VCaP (cell line): ENCODE measurements at regions not wholly inside any gene's neighbourhood (a gene's known extent, or its start where the extent isn't known, plus 50 kb on each side); places are given as distances from the start of the nearest gene placed in this dataset.

ENCODE experiments used
- H3K27ac ChIP-seq: fragments of 450-650 bp; 2 replicates; pipeline ENCODE4 v1.5.1; 2017
- TF ChIP-seq, protein P1 (sequence below): fragments of 450-650 bp; conservative IDR thresholded peaks from 2 replicates; pipeline ENCODE4 v1.5.1; 2017; ENCODE audit warnings: mild to moderate bottlenecking, moderate library complexity

DNA sequence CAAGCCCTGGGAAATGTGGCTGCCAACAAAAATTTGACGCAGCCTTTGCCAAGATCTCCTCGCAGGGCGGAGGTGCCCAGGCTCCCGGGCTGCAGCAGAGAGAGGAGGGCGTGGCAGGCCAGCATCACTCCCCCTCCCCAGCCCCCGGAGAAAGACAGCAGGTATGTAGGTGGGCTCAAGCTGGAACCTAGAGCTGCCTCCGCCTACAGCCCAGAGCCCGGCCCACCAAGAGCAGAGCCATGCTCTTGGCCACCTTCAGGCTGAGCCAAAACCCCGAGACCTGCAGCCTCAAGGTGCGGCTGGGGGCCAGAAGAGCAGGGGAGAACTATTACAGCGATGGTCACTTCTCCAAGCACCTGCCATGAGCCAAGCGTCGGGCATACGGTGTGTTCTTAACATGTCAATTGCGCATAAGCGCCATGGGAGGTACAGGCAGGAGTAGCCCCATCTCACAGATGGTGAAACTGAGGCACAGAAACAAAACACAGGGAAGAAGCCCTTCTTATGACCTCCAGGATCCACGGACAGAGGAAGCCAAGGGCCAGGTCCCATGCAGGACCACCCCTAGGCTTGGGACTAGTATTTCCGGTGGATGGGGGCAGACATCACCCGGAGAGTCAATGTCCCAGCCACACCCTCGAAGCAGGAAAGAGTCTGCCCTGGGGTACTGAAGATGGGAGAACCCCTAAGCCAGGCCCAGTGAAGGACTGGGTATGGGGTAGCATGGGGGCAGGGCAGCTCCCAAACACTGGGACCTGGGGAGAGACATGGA, 109.0 kb downstream of the NCOR2 start:
- H3K27ac ChIP-seq, result no peak overlapping the region
- TF ChIP-seq, protein P1, sequence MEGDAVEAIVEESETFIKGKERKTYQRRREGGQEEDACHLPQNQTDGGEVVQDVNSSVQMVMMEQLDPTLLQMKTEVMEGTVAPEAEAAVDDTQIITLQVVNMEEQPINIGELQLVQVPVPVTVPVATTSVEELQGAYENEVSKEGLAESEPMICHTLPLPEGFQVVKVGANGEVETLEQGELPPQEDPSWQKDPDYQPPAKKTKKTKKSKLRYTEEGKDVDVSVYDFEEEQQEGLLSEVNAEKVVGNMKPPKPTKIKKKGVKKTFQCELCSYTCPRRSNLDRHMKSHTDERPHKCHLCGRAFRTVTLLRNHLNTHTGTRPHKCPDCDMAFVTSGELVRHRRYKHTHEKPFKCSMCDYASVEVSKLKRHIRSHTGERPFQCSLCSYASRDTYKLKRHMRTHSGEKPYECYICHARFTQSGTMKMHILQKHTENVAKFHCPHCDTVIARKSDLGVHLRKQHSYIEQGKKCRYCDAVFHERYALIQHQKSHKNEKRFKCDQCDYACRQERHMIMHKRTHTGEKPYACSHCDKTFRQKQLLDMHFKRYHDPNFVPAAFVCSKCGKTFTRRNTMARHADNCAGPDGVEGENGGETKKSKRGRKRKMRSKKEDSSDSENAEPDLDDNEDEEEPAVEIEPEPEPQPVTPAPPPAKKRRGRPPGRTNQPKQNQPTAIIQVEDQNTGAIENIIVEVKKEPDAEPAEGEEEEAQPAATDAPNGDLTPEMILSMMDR, result no peak

DNA sequence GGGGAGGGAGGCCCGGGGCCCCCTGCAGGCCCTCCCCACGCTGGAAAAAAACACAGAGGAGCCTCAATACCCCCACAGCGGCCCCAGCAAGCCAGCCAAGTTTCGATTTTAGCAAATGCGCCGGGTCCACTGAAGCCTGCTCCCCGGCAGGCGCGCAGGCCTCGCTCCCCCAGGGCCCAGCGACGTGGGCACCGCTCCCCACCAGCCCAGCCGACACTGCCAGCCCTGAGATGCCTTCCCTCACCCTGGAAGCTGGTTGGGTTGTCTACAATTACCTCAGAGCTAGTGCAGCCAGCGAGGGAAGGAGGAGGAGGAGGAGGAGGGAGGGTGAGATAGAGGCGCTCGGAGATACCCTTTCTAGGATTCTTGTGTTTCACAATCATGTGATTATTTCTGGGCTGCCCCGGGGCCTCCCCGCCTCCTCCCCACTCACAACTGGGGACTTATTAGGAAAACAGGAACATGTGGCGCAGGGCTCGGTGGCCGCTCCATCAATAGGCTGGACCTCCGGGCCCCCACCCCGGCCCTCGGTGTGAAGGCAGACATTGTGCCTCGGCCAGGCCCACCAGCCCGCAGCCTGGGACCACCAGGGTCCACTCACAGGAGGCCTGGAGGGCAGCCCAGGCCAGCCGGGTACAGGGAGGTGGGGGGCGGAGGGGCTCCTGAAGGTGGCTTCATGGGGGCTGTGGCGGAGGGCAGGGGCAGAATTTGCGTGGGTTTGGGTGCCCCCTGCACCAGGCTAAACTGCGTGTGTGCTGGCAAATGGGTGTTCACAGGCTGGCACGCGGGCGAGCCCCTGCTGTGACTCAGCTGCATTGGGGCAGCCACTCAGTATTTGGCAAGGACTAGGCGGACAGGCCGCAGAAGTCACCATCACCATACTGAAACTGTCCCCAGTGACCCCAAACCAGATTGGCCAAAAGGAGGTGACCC, 109.9 kb downstream of the NCOR2 start:
- TF ChIP-seq, protein P1, result no peak
- H3K27ac ChIP-seq, result no peak overlapping the region

DNA sequence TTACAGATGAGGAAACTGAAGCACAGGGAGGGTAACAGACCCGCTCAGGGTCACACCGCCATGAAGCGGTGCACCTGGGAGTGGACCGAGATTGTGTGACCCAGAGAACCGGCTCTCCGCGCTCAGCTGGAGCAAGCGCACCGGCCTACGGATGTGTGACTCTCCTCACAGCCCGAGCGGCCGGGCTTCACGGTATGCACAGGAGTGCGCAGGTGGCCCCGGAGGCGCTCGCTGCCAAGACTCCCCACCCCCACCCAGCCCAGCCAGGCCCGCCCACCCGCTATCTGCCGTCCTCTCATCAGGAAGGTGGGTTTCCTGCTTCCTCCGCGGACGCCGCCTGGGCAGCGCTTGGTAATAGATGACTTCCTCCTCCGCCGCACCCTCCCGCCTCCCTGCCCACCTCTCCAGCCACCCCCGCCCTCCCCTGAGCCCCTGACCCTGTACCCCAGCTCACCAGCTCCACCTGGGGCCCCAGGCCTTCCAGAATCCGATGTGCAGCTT, 110.7 kb downstream of the NCOR2 start:
- TF ChIP-seq, protein P1, result no peak
- H3K27ac ChIP-seq, result no peak overlapping the region

DNA sequence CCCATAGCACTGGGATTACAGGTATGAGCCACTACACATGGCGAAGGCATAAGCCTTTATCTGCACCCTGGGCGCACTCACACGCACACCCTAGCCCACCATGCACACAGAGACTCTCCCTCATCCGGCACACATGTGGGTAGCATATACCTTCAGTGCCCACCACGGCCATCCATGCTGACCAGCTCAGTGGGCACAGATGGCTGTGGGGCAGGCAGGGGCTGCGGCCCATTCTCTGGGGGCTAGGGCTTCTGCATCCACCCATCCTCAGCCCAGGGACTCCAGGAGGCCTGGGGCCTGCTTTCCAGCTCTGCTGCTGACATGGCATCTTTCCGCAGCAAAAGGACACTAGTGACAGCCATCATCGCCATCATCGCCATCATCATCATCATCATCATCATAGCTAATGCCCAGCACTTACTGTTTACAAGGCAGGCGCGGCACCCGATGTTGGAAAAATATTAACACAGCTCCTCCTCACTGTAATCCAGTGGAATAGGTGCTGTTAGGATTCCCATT, 111.2 kb downstream of the NCOR2 start:
- TF ChIP-seq, protein P1, result no peak
- H3K27ac ChIP-seq, result no peak overlapping the region

DNA sequence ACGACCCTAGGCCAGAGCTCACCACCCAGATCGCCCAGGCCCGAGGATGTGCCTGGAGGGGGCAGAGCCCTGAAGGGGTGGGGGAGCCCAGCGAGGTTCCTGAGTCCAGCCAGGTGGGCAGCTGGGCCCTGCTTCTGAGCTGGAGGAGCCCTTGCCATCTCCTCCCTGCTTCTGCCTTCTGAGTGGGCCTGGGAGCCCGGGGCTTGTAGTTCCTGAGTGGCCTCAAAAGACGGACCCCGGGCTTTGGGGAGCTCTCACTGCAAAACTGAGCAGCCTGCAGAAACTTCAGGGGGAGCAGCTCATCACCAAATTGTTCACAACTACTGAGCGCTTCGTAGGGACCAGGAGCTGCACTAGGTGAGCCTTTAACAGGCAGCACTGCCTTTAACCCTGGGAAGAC, 112.1 kb downstream of the NCOR2 start:
- TF ChIP-seq, protein P1, result no peak
- H3K27ac ChIP-seq, result no peak overlapping the region

DNA sequence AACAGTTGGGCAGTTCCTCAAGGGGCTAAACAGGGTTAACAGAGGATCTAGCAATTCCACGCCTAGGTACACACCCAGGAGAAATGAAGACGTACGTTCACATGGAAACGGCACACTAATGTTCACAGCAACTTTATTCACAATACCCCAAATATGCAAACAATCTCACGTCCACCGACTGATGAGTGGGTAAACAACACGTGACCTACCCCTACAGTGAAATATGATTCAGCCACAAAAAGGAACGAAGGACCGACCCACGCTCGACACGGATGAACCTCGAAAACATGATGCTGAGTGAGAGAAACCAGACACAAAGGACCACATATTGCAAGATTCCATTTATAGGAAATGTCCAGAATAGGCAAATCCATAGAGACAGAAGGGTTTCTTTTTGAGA, 112.7 kb downstream of the NCOR2 start:
- TF ChIP-seq, protein P1, result no peak
- no peak overlapping the region for H3K27ac ChIP-seq

DNA sequence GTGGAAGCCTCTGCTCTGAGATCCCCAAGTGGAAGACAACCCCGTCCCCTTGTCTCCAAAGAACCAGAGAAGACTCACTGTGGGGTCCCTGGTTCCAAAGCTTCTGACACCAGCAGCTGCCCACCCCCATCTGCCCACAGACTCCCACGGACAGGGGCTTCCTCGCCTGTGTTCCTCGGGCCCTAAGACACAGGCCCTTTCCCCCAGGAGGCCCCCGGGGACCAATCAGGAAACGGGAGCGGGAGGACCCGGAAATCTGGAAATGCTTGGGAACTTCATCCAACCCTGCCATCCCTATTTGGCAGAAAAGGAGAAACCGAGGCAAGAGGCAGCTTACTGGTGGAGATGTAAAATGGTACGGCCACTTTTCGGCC, 113.1 kb downstream of the NCOR2 start:
- TF ChIP-seq, protein P1, result no peak
- H3K27ac ChIP-seq, result no peak overlapping the region
